Activated naive CD4-positive, alpha-beta T cell treated with anti-CD3 and anti-CD28 coated beads for 36 hours (primary cell): ENCODE measurements at regions not wholly inside any gene's neighbourhood (a gene's known extent, or its start where the extent isn't known, plus 50 kb on each side); places are given as distances from the start of the nearest gene placed in this dataset.

ENCODE experiments used
- CTCF ChIA-PET: fragments of 350-600 bp; sonication (Branson Sonifier 250); formaldehyde crosslinking; loops from one replicate; lab custom pipeline; 2021; ENCODE audit warnings: antibody characterized with exemption; lab: Charles Lee
- DNase-seq: peaks from one replicate; pipeline ENCODE4 v3.0.0-alpha.2; 2020
- H3K27ac Mint-ChIP-seq: one replicate; pipeline ENCODE4 v1.8.0; 2021; ENCODE audit warnings: mild to moderate bottlenecking, mixed read lengths
- H3K27me3 Mint-ChIP-seq: one replicate; pipeline ENCODE4 v1.8.0; 2021; ENCODE audit warnings: low read depth, mixed read lengths
- H3K36me3 Mint-ChIP-seq: one replicate; pipeline ENCODE4 v1.8.0; 2021; ENCODE audit warnings: low read depth, mixed read lengths
- H3K4me1 Mint-ChIP-seq: one replicate; pipeline ENCODE4 v1.8.0; 2021; ENCODE audit warnings: low read depth, mixed read lengths
- H3K4me3 Mint-ChIP-seq: one replicate; pipeline ENCODE4 v1.8.0; 2021; ENCODE audit warnings: mild to moderate bottlenecking, moderate library complexity, mixed read lengths
- H3K9me3 Mint-ChIP-seq: one replicate; pipeline ENCODE4 v1.8.0; 2021; ENCODE audit warnings: mixed read lengths
- intact Hi-C: fragments of 100-400 bp; cut with micrococcal nuclease; formaldehyde crosslinking; loops from one replicate; pipeline ENCODE4 v1.15.1; 2023

DNA sequence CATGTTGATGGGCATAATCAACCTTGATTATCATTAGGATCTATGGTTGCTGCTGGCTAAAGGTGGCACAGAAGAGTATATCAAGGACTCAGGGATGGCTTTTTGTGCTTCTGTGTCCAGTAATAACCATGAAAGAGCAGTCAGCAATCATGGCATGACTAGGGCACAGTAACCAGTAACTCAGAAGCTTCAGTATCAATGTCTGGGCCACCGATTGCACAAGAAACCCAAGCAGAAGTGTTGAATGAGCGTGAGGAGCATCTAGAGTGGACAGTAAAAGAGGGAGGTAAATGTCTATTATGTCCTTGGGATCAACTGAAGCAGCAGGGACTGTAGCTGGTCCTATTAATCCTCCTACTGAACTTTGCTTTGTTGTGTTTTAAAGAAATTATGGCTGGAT lies 81.5 kb upstream of the F13A1 start:
- intact Hi-C loops: no loop called here
- H3K36me3 Mint-ChIP-seq: no peaks in the 10 kb centered on the region
- H3K9me3 Mint-ChIP-seq: no peaks in the 10 kb centered on the region
- no peak overlapping the region for H3K27ac Mint-ChIP-seq
- H3K4me1 Mint-ChIP-seq: no peaks in the 10 kb centered on the region
- peaks cover 8% of the 10 kb centered on the region for H3K27me3 Mint-ChIP-seq
- H3K4me3 Mint-ChIP-seq: no peak overlapping the region
- DNase-seq: no peak
- CTCF ChIA-PET: interaction anchor here (0.6 kb wide), 1 partner anchor 292 kb away, joined by 3 read pairs; no protein-coding TSS in a partner anchor

DNA sequence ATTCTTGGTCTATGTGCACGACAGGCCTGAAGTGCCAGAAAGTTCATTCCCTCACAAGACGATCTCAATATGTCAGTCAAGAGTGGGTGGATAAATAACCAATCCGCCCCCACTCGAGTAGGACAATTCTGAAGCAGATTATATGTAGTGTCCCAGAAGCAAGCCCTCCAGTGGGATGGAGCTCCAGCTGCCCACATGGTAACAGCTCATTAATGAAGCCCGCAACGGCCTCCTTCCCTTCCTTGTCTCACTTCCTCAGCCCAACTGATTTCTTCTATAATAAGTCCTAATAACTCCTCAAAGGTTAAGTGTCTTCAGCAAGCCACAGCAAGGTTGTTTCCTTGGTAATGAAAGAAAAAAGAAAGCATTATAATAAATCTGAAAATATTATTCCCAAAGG lies 82.1 kb upstream of the F13A1 start:
- Mint-ChIP-seq H3K27ac (no peak overlapping the region), H3K4me1 (no peaks in the 10 kb centered on the region), H3K36me3 (no peaks in the 10 kb centered on the region), H3K27me3 (peaks cover 5% of the 10 kb centered on the region), H3K9me3 (no peaks in the 10 kb centered on the region), H3K4me3 (no peak overlapping the region)
- DNase-seq: no peak
- CTCF ChIA-PET: interaction anchor here (0.6 kb wide), 1 partner anchor 293 kb away, joined by 3 read pairs; no protein-coding TSS in a partner anchor
- intact Hi-C loops: no loop called here

DNA sequence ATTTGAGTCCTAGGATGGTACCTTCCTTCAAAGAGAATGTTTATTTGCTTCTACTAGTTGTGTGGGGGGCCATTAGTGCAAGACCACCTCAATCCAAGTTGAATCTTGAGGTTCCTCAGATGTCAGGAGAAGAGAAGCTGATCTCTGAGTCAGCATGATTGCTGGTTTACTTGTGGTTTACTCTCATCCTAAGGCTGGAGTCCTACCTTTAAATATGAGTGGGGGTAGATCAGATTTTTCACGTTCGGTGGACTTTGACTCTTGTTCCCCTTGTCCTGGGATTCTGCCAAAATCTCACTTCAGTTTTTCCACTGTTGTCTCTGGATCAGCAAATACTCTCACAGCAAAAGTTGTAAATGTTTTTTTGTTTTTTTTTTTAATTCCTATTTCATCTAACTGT lies 84.6 kb upstream of the F13A1 start:
- Mint-ChIP-seq H3K4me3 (no peak overlapping the region), H3K9me3 (no peaks in the 10 kb centered on the region), H3K36me3 (no peaks in the 10 kb centered on the region), H3K27ac (no peak overlapping the region), H3K27me3 (peaks cover 2% of the 10 kb centered on the region), H3K4me1 (no peaks in the 10 kb centered on the region)
- intact Hi-C loops: no loop called here
- no peak for DNase-seq
- CTCF ChIA-PET: no interaction called here

DNA sequence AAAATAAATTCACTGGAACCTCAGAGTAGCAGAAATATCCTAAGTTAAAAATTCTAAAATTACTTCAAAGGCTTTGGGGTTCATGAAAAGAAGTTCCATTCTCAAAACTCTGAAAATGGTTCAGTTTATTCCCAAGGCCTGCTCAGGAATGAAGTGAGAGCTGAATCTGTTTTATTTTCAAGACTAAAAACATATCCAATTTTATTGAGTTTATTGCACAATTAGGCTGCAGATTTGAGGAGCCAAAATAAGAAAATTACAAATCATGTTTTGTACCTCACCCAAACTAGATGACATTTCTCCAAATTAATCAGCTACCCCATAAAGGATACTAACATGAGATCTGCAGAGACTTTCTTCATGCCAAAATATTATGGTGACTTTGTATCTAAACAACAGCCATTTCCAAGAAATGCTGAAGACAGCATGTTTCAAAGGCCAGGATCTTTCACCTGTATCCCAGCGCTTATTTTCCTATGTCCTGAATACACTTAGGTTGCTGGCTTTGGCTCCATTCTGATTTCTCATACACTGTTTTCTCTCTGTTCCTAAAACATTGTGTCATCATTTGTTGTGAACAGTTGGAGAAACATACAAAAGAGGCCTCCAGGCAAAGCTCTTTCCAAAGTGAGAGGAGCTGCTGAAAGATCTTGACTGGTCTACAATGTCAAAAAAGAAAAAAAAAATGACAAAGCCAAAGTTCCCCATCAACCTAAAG lies 85.7 kb upstream of the F13A1 start:
- Mint-ChIP-seq H3K27ac (no peak overlapping the region), H3K27me3 (peaks cover 4% of the 10 kb centered on the region), H3K36me3 (no peaks in the 10 kb centered on the region), H3K4me3 (no peak overlapping the region), H3K9me3 (no peaks in the 10 kb centered on the region), H3K4me1 (no peaks in the 10 kb centered on the region)
- intact Hi-C loops: no loop called here
- CTCF ChIA-PET: no interaction called here
- no peak for DNase-seq

DNA sequence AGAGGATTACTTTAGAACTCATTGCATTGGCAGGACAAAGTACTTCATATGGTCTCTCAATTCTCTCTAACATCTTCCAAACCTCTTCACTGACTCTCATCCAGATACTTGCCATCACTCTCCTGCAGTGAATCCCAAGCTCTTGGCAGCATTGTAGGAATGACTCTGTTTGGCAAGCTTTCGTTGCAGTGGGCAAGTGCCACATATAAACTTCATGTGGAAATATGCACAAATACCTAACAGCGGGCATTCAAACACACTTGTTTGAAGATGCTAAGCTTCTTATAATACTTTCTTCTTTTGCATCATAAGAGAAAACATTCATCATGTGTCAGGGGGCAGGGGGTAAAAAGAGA lies 86.2 kb upstream of the F13A1 start:
- no peaks in the 10 kb centered on the region for H3K4me1 Mint-ChIP-seq
- intact Hi-C loops: no loop called here
- no peaks in the 10 kb centered on the region for H3K9me3 Mint-ChIP-seq
- no peaks in the 10 kb centered on the region for H3K36me3 Mint-ChIP-seq
- peaks cover 4% of the 10 kb centered on the region for H3K27me3 Mint-ChIP-seq
- no peak overlapping the region for H3K4me3 Mint-ChIP-seq
- H3K27ac Mint-ChIP-seq: no peak overlapping the region
- CTCF ChIA-PET: interaction anchor here (0.7 kb wide), 1 partner anchor 766 kb away, joined by 3 read pairs; no protein-coding TSS in a partner anchor
- DNase-seq: no peak

DNA sequence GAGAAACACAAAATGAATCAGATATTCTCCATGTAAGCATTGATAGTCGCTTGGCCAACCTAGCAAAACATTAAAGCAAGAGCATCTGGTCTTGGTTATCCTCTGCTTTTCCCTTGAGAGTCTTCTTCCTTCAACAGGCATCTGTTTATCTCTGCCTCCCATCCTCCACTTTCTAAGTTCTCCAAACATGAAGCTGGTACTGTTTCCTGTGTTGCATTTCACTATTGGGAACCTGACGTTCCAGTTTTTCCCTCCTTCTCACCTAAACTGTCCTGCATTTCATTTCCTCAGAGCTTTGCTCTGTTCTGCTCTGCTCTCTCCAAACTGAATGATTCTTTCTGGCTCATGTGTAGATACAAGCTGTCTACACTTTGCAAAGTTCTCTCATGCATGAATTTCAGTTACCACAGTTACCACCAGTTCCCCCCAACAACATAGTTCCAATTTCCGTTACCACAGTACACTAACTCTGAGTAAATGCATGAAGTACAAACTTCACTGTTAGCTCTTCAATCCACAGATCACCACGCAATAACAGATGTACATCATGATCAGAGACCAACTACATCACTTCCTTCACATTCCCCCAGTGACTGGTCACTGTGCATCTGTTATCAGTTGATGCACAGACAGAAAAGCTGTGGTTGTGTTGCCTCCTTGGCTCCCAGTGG lies 86.7 kb upstream of the F13A1 start:
- H3K27me3 Mint-ChIP-seq: peaks cover 4% of the 10 kb centered on the region
- no peak overlapping the region for H3K4me3 Mint-ChIP-seq
- no peaks in the 10 kb centered on the region for H3K36me3 Mint-ChIP-seq
- CTCF ChIA-PET: interaction anchor here (0.7 kb wide), 1 partner anchor 765 kb away, joined by 3 read pairs; no protein-coding TSS in a partner anchor
- H3K9me3 Mint-ChIP-seq: no peaks in the 10 kb centered on the region
- no peak for DNase-seq
- intact Hi-C loops: no loop called here
- no peak overlapping the region for H3K27ac Mint-ChIP-seq
- H3K4me1 Mint-ChIP-seq: no peaks in the 10 kb centered on the region

DNA sequence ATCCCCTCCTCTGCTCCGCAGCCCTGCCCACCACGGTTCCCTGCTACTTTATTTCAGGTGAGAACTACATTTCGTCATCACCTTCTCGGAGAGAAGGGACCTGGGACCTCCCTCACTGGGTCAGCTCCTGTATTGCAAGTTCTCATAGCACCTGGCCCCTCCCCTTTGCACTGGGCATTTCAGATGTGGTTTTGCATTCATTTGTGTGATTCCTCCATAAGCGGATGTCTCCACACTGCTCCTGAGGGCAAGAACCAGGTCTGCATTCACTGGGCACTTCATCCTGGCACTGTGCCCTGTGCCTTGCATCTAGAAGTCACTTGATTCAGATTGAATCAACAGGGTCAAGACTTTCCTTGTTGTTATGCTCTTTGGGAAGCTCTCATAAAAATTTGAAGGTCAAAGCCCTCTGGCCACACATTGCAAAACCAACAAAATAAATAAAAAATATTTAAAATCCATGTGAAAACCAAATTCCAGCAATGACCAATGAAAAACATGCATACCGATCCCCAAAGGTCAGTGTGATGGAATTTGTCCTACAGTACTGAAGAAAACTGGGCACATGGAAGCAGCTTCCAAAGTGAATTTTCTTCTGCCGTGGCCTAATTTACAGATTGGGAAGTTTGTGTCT lies 89.1 kb upstream of the F13A1 start:
- intact Hi-C loops: no loop called here

DNA sequence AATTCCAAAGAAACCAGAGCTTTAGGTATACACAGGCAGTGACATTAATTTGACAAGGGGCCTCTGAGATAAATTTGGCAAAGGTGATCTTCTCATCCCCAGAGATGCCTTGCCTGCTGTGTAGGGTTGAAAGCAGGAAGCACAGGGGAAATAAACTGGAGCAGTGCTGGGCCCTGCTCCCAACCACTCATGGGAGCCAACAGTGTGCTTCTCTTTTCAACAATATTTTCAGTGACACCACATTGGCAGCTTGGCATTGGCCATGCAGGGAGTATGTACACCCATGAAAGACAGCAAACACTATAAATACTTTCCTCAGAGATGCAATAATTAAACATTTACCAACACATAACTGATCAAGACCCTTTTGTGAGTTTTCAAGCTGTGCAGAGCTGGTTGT lies 90.7 kb upstream of the F13A1 start:
- DNase-seq: no peak
- Mint-ChIP-seq H3K36me3 (no peaks in the 10 kb centered on the region), H3K4me1 (no peaks in the 10 kb centered on the region), H3K9me3 (no peaks in the 10 kb centered on the region), H3K27me3 (peaks cover 3% of the 10 kb centered on the region), H3K27ac (no peak overlapping the region), H3K4me3 (no peak overlapping the region)
- CTCF ChIA-PET: no interaction called here
- intact Hi-C loops: no loop called here

More for the DNA sequence above, 89.1 kb upstream of the F13A1 start:
- H3K9me3 Mint-ChIP-seq: no peaks in the 10 kb centered on the region
- no peak overlapping the region for H3K27ac Mint-ChIP-seq
- DNase-seq: no peak
- no peaks in the 10 kb centered on the region for H3K36me3 Mint-ChIP-seq
- H3K4me1 Mint-ChIP-seq: no peaks in the 10 kb centered on the region
- CTCF ChIA-PET: no interaction called here
- H3K4me3 Mint-ChIP-seq: no peak overlapping the region
- H3K27me3 Mint-ChIP-seq: peaks cover 3% of the 10 kb centered on the region

DNA sequence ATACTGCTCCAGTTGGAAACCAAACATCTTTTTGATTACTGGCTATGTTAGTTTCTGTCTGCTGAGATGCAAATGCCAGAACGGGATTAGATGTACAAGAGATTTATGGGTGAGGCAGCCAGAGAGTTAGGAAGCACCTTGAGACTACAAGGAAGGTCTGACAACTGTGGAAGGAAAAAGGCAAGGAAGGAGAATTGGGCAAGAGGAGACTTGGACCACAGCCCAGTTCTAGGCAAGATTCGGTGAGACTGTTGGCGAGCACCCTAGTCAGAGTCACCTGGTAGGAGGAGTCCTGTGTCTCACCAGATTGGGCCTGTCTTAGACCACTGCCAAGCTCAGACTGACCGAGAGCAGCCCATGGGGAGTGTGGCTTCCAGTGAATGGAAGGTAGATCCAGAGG lies 91.8 kb upstream of the F13A1 start:
- no peak overlapping the region for H3K27ac Mint-ChIP-seq
- CTCF ChIA-PET: no interaction called here

DNA sequence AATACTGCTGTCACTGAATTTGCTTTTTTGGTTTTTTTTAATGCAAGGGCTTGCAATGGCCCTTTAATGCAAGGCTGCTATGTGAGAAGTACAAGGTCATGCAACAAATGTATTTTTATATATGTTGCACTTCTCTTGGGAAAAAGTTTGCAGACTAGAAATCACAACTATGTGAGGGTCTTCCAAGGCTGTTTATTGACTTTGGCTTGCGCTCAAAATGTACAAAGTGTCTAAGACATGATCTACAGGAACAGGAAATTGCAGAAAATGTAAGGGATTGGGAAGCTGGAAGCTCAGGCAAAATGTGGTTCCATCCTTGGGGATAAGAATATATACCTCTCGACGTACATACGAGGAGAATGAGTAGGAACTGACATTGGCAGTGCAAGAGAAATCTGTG lies 92.2 kb upstream of the F13A1 start:
- intact Hi-C loops: no loop called here
- Mint-ChIP-seq H3K27me3 (peaks cover 3% of the 10 kb centered on the region), H3K4me3 (no peak overlapping the region), H3K36me3 (no peaks in the 10 kb centered on the region), H3K9me3 (no peaks in the 10 kb centered on the region), H3K4me1 (no peaks in the 10 kb centered on the region), H3K27ac (no peak overlapping the region)
- CTCF ChIA-PET: no interaction called here
- DNase-seq: no peak

More for the DNA sequence above, 91.8 kb upstream of the F13A1 start:
- Mint-ChIP-seq H3K36me3 (no peaks in the 10 kb centered on the region), H3K4me3 (no peak overlapping the region), H3K4me1 (no peaks in the 10 kb centered on the region), H3K27me3 (peaks cover 3% of the 10 kb centered on the region), H3K9me3 (no peaks in the 10 kb centered on the region)
- intact Hi-C loops: no loop called here
- DNase-seq: no peak

DNA sequence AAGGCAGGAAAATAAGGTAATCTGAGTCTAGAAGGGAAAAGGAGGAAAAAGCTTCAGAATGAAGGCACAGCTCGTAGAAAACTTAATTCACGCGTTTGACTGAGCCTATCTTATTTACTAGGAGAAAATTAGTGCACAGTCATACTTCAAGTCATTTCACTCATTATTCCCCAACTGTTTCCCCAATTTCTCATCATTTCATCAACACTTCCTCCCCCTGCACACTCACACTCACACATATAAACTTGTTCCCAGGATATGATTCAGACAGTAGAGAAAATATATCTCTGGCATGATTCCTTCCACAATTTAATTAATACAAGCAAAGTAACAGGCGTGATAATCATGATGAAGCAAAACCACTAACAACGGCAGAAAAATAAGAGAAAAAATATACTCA lies 94.5 kb upstream of the F13A1 start:
- no peaks in the 10 kb centered on the region for H3K4me1 Mint-ChIP-seq
- no peaks in the 10 kb centered on the region for H3K9me3 Mint-ChIP-seq
- H3K27me3 Mint-ChIP-seq: peaks cover 3% of the 10 kb centered on the region
- H3K27ac Mint-ChIP-seq: no peak overlapping the region
- intact Hi-C loops: no loop called here
- H3K36me3 Mint-ChIP-seq: no peaks in the 10 kb centered on the region
- no peak overlapping the region for H3K4me3 Mint-ChIP-seq
- CTCF ChIA-PET: interaction anchor here (0.7 kb wide), 1 partner anchor 62 kb away, joined by 3 read pairs; no protein-coding TSS in a partner anchor
- no peak for DNase-seq

DNA sequence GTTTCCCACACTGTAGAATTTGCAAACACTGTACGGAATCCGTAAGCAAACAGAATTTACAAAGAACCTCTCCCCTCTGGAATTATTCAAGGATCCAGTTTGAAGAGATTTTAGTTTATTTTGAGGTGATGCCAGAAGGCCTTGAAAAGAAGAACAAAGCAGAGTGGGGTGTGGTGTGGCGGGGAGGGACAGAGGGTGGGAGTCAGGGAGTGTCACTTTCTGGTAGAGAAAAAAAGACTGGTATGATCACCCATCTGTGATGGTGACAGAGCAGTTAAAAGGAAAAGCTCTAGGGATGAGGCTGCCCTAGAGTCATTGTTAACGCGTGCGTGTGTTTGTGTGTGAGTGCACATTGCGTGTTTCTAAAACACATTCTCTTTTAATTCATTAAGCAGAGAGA lies 97.0 kb upstream of the F13A1 start:
- no peaks in the 10 kb centered on the region for H3K9me3 Mint-ChIP-seq
- H3K4me3 Mint-ChIP-seq: no peak overlapping the region
- no peak for DNase-seq
- no peaks in the 10 kb centered on the region for H3K36me3 Mint-ChIP-seq
- no peak overlapping the region for H3K27ac Mint-ChIP-seq
- H3K4me1 Mint-ChIP-seq: no peaks in the 10 kb centered on the region
- CTCF ChIA-PET: no interaction called here
- H3K27me3 Mint-ChIP-seq: peaks cover 7% of the 10 kb centered on the region
- intact Hi-C loops: no loop called here
